Left ventricle myocardium inferior (tissue), 1 donor: ENCODE measurements at regions not wholly inside any gene's neighbourhood (a gene's known extent, or its start where the extent isn't known, plus 50 kb on each side); places are given as distances from the start of the nearest gene placed in this dataset.

ENCODE experiments used
- DNase-seq: peaks from one replicate; pipeline ENCODE4 v3.0.0-alpha.2; 2020
- H3K27ac ChIP-seq: fragments of 200-600 bp; replicated peaks from 2 replicates; pipeline ENCODE4 v1.8.0; 2021
- H3K27me3 ChIP-seq: fragments of 200-600 bp; 2 replicates; pipeline ENCODE4 v1.8.0; 2021; ENCODE audit warnings: low read depth
- H3K36me3 ChIP-seq: fragments of 200-600 bp; 2 replicates; pipeline ENCODE4 v1.8.0; 2021
- H3K4me1 ChIP-seq: fragments of 200-600 bp; 2 replicates; pipeline ENCODE4 v1.8.0; 2021
- H3K4me3 ChIP-seq: fragments of 200-600 bp; 2 replicates; pipeline ENCODE4 v1.8.0; 2021; ENCODE audit warnings: mild to moderate bottlenecking, moderate library complexity
- H3K9me3 ChIP-seq: fragments of 200-600 bp; replicated peaks from 2 replicates; pipeline ENCODE4 v1.8.0; 2021
- intact Hi-C: fragments of 100-400 bp; cut with micrococcal nuclease; formaldehyde crosslinking; loops from one replicate; pipeline ENCODE4 v1.11.0; 2022
- TF ChIP-seq, protein P1 (sequence below): fragments of 200-600 bp; IDR thresholded peaks from 2 replicates; pipeline ENCODE4 v1.8.0; 2021; ENCODE audit warnings: antibody characterized with exemption, mild to moderate bottlenecking, borderline replicate concordance
- donor health status: DM: no; HTN: yes; CAD: no; lungs with severe emphysema.

DNA sequence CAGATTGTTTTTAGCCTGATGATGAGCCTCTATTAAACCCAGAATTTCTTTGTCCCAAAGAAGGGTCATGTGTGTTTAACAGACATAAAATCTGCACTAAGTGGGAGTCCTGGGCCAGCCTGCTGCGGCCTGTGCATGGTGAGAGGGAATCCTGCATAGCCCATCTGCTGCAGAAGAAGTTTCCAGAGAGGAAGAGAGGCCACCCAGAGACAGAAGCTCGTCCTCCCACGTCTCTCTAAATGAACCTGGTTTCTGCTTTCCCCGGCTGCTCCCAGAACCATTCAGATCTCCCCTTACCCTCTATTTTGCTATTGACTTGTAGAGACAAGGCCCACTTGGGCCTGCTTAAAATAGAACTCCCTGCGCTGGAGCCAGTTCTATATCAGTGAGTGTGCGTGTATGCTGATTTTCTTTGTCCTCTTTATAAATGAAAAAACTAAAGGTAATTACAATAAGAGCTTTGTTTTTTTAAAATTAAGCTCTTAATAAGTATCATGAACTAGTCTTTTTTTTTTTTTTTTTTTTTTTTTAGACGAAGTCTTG, 142.8 kb upstream of the RAB4A start:
- peak overlapping the region; percentile 38 for H3K27ac ChIP-seq
- H3K9me3 ChIP-seq = no peaks in the 10 kb centered on the region
- H3K27me3 ChIP-seq = peaks cover 10% of the 10 kb centered on the region
- intact Hi-C loops = no loop called here
- H3K4me1 ChIP-seq = peaks cover 16% of the 10 kb centered on the region
- DNase-seq = no peak
- H3K4me3 ChIP-seq = no peak overlapping the region
- no peaks in the 10 kb centered on the region for H3K36me3 ChIP-seq
- TF ChIP-seq, protein P1, sequence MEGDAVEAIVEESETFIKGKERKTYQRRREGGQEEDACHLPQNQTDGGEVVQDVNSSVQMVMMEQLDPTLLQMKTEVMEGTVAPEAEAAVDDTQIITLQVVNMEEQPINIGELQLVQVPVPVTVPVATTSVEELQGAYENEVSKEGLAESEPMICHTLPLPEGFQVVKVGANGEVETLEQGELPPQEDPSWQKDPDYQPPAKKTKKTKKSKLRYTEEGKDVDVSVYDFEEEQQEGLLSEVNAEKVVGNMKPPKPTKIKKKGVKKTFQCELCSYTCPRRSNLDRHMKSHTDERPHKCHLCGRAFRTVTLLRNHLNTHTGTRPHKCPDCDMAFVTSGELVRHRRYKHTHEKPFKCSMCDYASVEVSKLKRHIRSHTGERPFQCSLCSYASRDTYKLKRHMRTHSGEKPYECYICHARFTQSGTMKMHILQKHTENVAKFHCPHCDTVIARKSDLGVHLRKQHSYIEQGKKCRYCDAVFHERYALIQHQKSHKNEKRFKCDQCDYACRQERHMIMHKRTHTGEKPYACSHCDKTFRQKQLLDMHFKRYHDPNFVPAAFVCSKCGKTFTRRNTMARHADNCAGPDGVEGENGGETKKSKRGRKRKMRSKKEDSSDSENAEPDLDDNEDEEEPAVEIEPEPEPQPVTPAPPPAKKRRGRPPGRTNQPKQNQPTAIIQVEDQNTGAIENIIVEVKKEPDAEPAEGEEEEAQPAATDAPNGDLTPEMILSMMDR = no peak

GRCh38 chr1:229129301-229130027, 141.4 kb upstream of the RAB4A start:
- Histone ChIP-seq H3K4me1 (peaks cover 16% of the 10 kb centered on the region), H3K27me3 (peaks cover 10% of the 10 kb centered on the region), H3K36me3 (no peaks in the 10 kb centered on the region), H3K9me3 (no peaks in the 10 kb centered on the region), H3K4me3 (no peak overlapping the region), H3K27ac (no peak overlapping the region)
- TF ChIP-seq, protein P1 = no peak
- intact Hi-C loops = no loop called here
- no peak for DNase-seq

- TF ChIP-seq, protein P1 = no peak
- H3K4me1 ChIP-seq = peaks cover 16% of the 10 kb centered on the region
- no peak overlapping the region for H3K27ac ChIP-seq
- peaks cover 10% of the 10 kb centered on the region for H3K27me3 ChIP-seq
- no peaks in the 10 kb centered on the region for H3K36me3 ChIP-seq
- no peak for DNase-seq
- intact Hi-C loops = no loop called here
- no peak overlapping the region for H3K4me3 ChIP-seq
- no peaks in the 10 kb centered on the region for H3K9me3 ChIP-seq
Observed at GRCh38 chr1:229130028-229130668, 140.8 kb upstream of the RAB4A start.

- TF ChIP-seq, protein P1 = no peak
- intact Hi-C loops = no loop called here
- no peaks in the 10 kb centered on the region for H3K9me3 ChIP-seq
- H3K27me3 ChIP-seq = peaks cover 10% of the 10 kb centered on the region
- no peaks in the 10 kb centered on the region for H3K36me3 ChIP-seq
- H3K27ac ChIP-seq = no peak overlapping the region
- H3K4me3 ChIP-seq = no peak overlapping the region
- no peak for DNase-seq
- peaks cover 16% of the 10 kb centered on the region for H3K4me1 ChIP-seq
Observed at GRCh38 chr1:229131243-229132105, 139.4 kb upstream of the RAB4A start.

DNA sequence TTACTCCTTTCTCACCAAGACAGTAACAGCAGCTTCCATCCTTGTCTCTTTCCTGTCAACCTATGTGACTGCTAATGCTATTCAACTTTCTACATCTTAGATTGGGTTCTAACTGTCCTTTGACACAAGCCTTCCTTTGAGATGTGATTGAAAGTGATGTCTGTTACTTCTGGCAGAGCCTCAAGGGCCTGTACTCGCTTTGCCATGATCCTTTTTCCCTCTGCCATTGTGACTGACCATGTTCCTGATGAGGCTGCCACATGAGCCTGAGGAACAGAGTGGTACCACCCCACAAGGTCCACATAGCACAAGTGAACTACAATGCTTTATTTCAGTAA, 138.8 kb upstream of the RAB4A start:
- no peak overlapping the region for H3K27ac ChIP-seq
- intact Hi-C loops = no loop called here
- peaks cover 16% of the 10 kb centered on the region for H3K4me1 ChIP-seq
- TF ChIP-seq, protein P1 = no peak
- no peaks in the 10 kb centered on the region for H3K9me3 ChIP-seq
- no peak for DNase-seq
- H3K27me3 ChIP-seq = peaks cover 10% of the 10 kb centered on the region
- no peaks in the 10 kb centered on the region for H3K36me3 ChIP-seq
- no peak overlapping the region for H3K4me3 ChIP-seq
